ENCODE measurements at regions not wholly inside any gene's neighbourhood (a gene's known extent, or its start where the extent isn't known, plus 50 kb on each side); places are given as distances from the start of the nearest gene placed in this dataset.

- Histone ChIP-seq H3K9ac (ENCODE audit: low read length) (no peak overlapping the region), H3K4me3 (ENCODE audit: insufficient read depth, low read length, poor library complexity, severe bottlenecking) (no peak overlapping the region), H3K4me2 (ENCODE audit: low read depth, low read length, poor library complexity, severe bottlenecking) (no peak overlapping the region), H4K20me1 (ENCODE audit: low read depth, low read length) (no peaks in the 10 kb centered on the region), H2AFZ (ENCODE audit: low read depth, low read length, severe bottlenecking) (no peak overlapping the region), H3K9me2 (replicated peaks; ENCODE audit: insufficient read depth, low read length) (no peaks in the 10 kb centered on the region), H3F3A (ENCODE audit: insufficient read depth) (no peaks in the 10 kb centered on the region), H3K79me2 (ENCODE audit: insufficient read depth, low read length) (no peaks in the 10 kb centered on the region), H3K9me3 (ENCODE audit: insufficient read depth, low read length) (no peaks in the 10 kb centered on the region), H3K36me3 (ENCODE audit: low read length) (no peaks in the 10 kb centered on the region), H3K27ac (ENCODE audit: low read depth, low read length) (no peak overlapping the region), H3K27me3 (ENCODE audit: low read length) (no peaks in the 10 kb centered on the region)
- TF ChIP-seq EZH2phosphoT487 (conservative IDR thresholded peaks at IDR 0.05; ENCODE audit: low read length) (no peak), CTCF (IDR thresholded peaks at IDR 0.05; ENCODE audit: insufficient read depth, low read length, poor library complexity, severe bottlenecking) (peak; percentile 23)
Measured at GRCh38 chr17:22695228-22695619, 1002.9 kb downstream of the KCNJ18 start.

- Histone ChIP-seq H3K9ac (ENCODE audit: low read length) (no peak overlapping the region), H3K36me3 (ENCODE audit: low read length) (no peaks in the 10 kb centered on the region), H3F3A (ENCODE audit: insufficient read depth) (no peaks in the 10 kb centered on the region), H3K27me3 (ENCODE audit: low read length) (no peaks in the 10 kb centered on the region), H3K4me3 (ENCODE audit: insufficient read depth, low read length, poor library complexity, severe bottlenecking) (no peak overlapping the region), H3K9me2 (replicated peaks; ENCODE audit: insufficient read depth, low read length) (no peaks in the 10 kb centered on the region), H3K27ac (ENCODE audit: low read depth, low read length) (no peak overlapping the region), H3K4me2 (ENCODE audit: low read depth, low read length, poor library complexity, severe bottlenecking) (no peak overlapping the region), H3K79me2 (ENCODE audit: insufficient read depth, low read length) (no peaks in the 10 kb centered on the region), H4K20me1 (ENCODE audit: low read depth, low read length) (no peaks in the 10 kb centered on the region), H3K9me3 (ENCODE audit: insufficient read depth, low read length) (no peaks in the 10 kb centered on the region), H2AFZ (ENCODE audit: low read depth, low read length, severe bottlenecking) (peak overlapping the region; percentile 69)
- peak; percentile 65 for TF ChIP-seq CTCF (IDR thresholded peaks at IDR 0.05; ENCODE audit: insufficient read depth, low read length, poor library complexity, severe bottlenecking)
- no peak for TF ChIP-seq EZH2phosphoT487 (conservative IDR thresholded peaks at IDR 0.05; ENCODE audit: low read length)
Measured at GRCh38 chr17:22703204-22703603, 1010.9 kb downstream of the KCNJ18 start.

GRCh38 chr17:22703786-22704441 lies 1011.6 kb downstream of the KCNJ18 start:
- Histone ChIP-seq H3K4me3 (ENCODE audit: insufficient read depth, low read length, poor library complexity, severe bottlenecking) (no peak overlapping the region), H2AFZ (ENCODE audit: low read depth, low read length, severe bottlenecking) (no peak overlapping the region)
- TF ChIP-seq CTCF (IDR thresholded peaks at IDR 0.05; ENCODE audit: insufficient read depth, low read length, poor library complexity, severe bottlenecking), result no peak

More at GRCh38 chr17:22703786-22704441, 1011.6 kb downstream of the KCNJ18 start:
- no peaks in the 10 kb centered on the region for H4K20me1 ChIP-seq (ENCODE audit: low read depth, low read length)
- no peaks in the 10 kb centered on the region for H3K9me3 ChIP-seq (ENCODE audit: insufficient read depth, low read length)
- no peaks in the 10 kb centered on the region for H3K9me2 ChIP-seq (replicated peaks; ENCODE audit: insufficient read depth, low read length)
- no peaks in the 10 kb centered on the region for H3K36me3 ChIP-seq (ENCODE audit: low read length)
- H3K27me3 ChIP-seq (ENCODE audit: low read length), result no peaks in the 10 kb centered on the region
- H3K4me2 ChIP-seq (ENCODE audit: low read depth, low read length, poor library complexity, severe bottlenecking), result no peak overlapping the region
- no peaks in the 10 kb centered on the region for H3K79me2 ChIP-seq (ENCODE audit: insufficient read depth, low read length)
- H3F3A ChIP-seq (ENCODE audit: insufficient read depth), result no peaks in the 10 kb centered on the region
- no peak overlapping the region for H3K9ac ChIP-seq (ENCODE audit: low read length)
- no peak overlapping the region for H3K27ac ChIP-seq (ENCODE audit: low read depth, low read length)
